ENCODE measurements at regions not wholly inside any gene's neighbourhood (a gene's known extent, or its start where the extent isn't known, plus 50 kb on each side); places are given as distances from the start of the nearest gene placed in this dataset.

DNA sequence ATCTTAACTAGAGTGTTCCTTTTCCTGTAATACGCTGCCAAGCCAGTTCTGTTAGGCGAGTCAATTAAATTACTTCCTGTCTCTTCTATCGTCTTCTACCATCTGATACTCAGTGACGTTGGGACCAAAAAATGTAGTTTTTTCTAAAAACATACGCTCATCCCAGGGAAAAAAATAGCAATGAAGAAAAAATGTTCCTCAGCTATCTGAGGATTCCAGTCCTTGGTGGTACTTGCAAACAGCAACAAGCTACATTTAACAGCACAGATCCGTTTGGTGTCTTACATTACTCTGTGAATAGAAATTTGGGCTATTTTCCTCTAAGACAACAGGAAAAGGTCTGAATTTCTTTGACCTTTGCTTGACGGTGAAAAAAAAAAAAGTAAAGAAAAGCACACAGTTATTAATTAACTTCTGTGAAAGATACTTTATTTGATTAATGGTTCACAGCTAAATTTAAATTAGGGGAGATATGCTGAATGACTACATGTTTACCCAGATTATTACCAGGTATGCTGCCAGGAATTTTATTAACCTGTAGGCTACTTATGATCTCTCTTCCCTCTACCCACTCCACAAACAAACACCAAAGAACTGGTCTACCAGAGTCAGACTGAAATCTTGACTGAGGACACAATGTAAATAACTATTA is 254.4 kb upstream of the ZPLD1 start:
- H3K27ac Mint-ChIP-seq: no peak overlapping the region
- ATAC-seq (ENCODE audit: low read depth): no peak

More for the DNA sequence above, 254.4 kb upstream of the ZPLD1 start:
- no peak for TF ChIP-seq EZH2 (IDR thresholded peaks at IDR 0.05; ENCODE audit: borderline replicate concordance, insufficient read depth, low read depth, low read length, poor library complexity, severe bottlenecking)
- TF ChIP-seq, protein P1, sequence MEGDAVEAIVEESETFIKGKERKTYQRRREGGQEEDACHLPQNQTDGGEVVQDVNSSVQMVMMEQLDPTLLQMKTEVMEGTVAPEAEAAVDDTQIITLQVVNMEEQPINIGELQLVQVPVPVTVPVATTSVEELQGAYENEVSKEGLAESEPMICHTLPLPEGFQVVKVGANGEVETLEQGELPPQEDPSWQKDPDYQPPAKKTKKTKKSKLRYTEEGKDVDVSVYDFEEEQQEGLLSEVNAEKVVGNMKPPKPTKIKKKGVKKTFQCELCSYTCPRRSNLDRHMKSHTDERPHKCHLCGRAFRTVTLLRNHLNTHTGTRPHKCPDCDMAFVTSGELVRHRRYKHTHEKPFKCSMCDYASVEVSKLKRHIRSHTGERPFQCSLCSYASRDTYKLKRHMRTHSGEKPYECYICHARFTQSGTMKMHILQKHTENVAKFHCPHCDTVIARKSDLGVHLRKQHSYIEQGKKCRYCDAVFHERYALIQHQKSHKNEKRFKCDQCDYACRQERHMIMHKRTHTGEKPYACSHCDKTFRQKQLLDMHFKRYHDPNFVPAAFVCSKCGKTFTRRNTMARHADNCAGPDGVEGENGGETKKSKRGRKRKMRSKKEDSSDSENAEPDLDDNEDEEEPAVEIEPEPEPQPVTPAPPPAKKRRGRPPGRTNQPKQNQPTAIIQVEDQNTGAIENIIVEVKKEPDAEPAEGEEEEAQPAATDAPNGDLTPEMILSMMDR (IDR thresholded peaks at IDR 0.05): no peak
- intact Hi-C loops (cut with micrococcal nuclease): no loop called here
- Histone ChIP-seq H3K4me3 (ENCODE audit: control extremely low read depth in 1 of 5, extremely low read depth in 1 of 5, insufficient read depth in 1 of 5, low read depth in 2 of 5, low read length in 4 of 5) (peak overlapping the region; percentile 6 to 53 (median 39)), H3K36me3 (replicated peaks in 1 of 2; ENCODE audit: control extremely low read depth in 1 of 2, control insufficient read depth in 1 of 2, extremely low read depth in 1 of 2, insufficient read depth in 2 of 2, low read length in 1 of 2) (no peaks in the 10 kb centered on the region), H3K9ac (ENCODE audit: low read length) (peak overlapping the region; percentile 54), H3K9me3 (ENCODE audit: control extremely low read depth in 1 of 3, control insufficient read depth in 2 of 3, insufficient read depth in 1 of 3, low read length in 2 of 3) (no peaks in the 10 kb centered on the region), H3K27ac (ENCODE audit: low read length in 2 of 2) (peak overlapping the region in 1 of 2 donors; percentile 40), H3K79me2 (ENCODE audit: control insufficient read depth, insufficient read depth, low read length) (no peaks in the 10 kb centered on the region), H4K20me1 (ENCODE audit: control insufficient read depth, insufficient read depth, low read length, poor library complexity, severe bottlenecking) (no peaks in the 10 kb centered on the region), H3K4me1 (ENCODE audit: control insufficient read depth in 2 of 2, insufficient read depth in 2 of 2, low read length in 2 of 2) (peaks cover 8 to 16% of the 10 kb centered on the region in 2 donors), H3K27me3 (replicated peaks in 1 of 4; ENCODE audit: control extremely low read depth in 1 of 4, control insufficient read depth in 3 of 4, insufficient read depth in 4 of 4, low read length in 3 of 4) (peaks cover 0 to 3% (median 0%) of the 10 kb centered on the region in 4 experiments), H3K4me2 (replicated peaks; ENCODE audit: low read depth, low read length, poor library complexity, severe bottlenecking) (peak overlapping the region; percentile 71), H2AFZ (ENCODE audit: insufficient read depth, low read depth, low read length, poor library complexity, severe bottlenecking) (peak overlapping the region; percentile 67)
- no CpG with 5 or more reads among the region's 7 CpGs for WGBS (ENCODE audit: insufficient coverage)
- ChIA-PET CTCF (interaction anchor here (0.6 to 3.0 kb wide), 6 partner anchors 15 to 1993 kb away, joined by 3 to 14 read pairs (median 4); no protein-coding TSS in a partner anchor), POLR2A (interaction anchor here (0.6 kb wide), 1 partner anchor 191 kb away, joined by 7 read pairs; no protein-coding TSS in a partner anchor)
- Mint-ChIP-seq H3K4me1 (peaks cover 12% of the 10 kb centered on the region), H3K27me3 (no peaks in the 10 kb centered on the region), H3K4me3 (no peak overlapping the region), H3K9me3 (ENCODE audit: insufficient read depth) (no peaks in the 10 kb centered on the region)
- DNase-seq: peak; percentile 38

Measured in B cell (primary cell).